GM21576 (cell line): ENCODE measurements at regions not wholly inside any gene's neighbourhood (a gene's known extent, or its start where the extent isn't known, plus 50 kb on each side); places are given as distances from the start of the nearest gene placed in this dataset.

Experiments
- ATAC-seq: cut with Tn5 transposase; IDR thresholded peaks from one replicate; pipeline ENCODE4 v1.9.1; 2021; ENCODE audit warnings: mild to moderate bottlenecking, moderate library complexity; ENCODE audit not compliant: unreplicated experiment

- no peak for ATAC-seq
Observed at GRCh38 chr14:71201840-71202239, 294.6 kb downstream of the PCNX1 start.

DNA sequence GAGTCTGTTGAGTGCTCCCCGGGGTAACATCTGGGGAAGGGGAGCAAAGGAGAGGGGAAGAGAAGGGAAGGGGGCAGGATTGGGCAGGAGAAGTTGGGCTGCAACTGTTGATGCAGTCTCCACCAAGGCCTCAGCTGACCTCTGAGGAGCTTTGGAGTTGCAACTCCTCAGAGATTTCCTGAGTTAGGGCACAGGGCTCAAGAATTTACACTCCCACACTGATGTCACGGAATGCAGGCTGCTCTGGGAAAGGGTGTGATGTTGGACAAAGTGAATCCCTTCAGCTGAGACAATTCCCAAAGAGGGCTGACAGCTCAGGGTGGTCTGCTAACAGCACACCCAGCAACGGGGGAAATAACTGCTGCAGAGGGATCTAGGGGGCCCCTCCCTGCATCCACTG is 295.6 kb downstream of the PCNX1 start:
- no peak for ATAC-seq

DNA sequence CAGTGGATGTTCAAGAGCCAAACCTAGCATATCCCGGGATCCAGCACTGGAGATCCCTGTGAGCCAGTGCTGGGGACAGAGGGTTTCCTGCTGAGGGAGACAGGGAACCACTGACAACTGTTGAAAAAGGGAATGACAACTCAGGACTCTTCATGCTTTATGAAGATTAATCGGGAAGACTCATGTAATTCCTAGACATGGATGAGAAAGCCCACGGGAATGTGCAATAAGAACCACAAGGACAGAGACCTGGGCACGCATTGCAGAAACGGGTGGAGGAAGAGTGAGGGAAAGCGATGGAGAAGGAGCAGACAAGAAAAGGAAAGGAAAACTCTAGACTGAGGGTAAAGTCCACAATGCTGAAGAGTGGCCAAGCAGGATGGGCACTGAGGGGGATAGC is 296.0 kb downstream of the PCNX1 start:
- ATAC-seq, result no peak

- ATAC-seq, result no peak
Observed at GRCh38 chr14:71204231-71204630, 297.0 kb downstream of the PCNX1 start.

DNA sequence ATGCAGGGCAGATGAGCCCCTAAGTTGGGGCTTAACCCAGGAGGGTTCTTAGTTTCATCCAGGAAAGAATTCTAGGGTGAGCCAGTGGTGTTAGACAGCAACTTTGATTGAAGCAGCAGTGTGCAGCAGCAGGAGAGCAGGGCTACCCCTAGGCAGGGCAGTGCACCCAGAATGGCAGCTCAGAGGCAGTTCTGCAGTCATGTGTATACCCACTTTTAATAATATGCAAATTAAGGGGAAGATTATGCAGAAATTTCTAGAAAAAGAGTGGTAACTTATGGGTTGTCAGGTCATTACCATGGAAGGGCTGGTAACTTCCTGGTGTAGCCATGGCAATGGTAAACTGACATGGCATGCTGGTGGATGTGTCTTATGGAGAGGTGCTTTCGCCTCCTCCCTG is 297.5 kb downstream of the PCNX1 start:
- ATAC-seq, result no peak

DNA sequence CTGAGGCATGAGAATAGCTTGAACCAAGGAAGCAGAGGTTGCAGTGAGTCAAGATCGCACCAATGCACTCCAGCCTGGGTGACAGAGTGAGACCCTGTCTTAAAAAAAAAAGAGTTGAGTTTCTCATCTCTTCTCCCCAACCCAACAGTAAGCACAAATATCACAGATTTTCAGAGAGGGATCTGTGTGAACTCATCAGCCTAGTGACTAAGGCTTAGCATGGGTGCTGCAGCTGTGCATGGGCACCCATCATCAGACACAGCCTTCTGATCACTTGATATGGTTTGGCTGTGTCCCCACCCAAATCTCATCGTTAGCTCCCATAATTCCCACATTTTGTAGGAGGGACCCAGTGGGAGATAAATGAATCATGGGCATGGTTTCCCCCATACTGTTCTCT is 298.9 kb downstream of the PCNX1 start:
- ATAC-seq, result no peak

GRCh38 chr14:71206766-71207371 is 299.6 kb downstream of the PCNX1 start:
- ATAC-seq, result no peak

DNA sequence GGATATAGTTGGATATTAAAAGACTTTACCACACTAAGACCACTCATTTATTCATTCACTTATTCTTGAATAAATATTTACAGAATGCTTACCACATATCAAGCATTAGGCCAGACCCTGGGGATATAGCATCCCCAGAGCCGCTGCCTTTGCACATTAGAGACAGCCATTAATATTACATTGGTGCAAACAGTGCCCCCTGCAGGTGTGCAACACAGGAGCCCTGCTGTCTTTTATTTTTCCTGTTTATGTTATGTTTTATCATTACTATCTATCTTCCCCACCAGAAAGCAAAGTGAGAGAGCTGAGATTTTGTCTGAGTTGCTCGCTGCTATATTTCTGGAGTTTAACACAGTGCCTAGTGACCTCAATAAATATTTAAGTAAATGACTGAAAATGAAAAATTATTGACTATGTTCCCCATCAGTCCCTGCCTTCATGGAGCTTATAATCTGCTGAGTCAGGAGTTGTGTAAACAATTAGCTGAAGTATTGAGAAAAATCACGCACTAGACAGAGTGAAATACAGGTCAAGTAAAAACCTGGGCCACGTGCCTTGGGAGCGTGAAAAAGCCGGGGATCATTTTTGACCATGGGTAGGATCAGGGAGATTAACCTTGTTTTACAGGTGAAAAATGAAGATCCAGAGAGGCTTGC is 301.6 kb downstream of the PCNX1 start:
- ATAC-seq, result no peak

GRCh38 chr14:71209888-71210287 is 302.6 kb downstream of the PCNX1 start:
- ATAC-seq, result no peak

- no peak for ATAC-seq
Observed at GRCh38 chr14:71212093-71212492, 304.8 kb downstream of the PCNX1 start.

GRCh38 chr14:71212683-71213107 is 305.4 kb downstream of the PCNX1 start:
- no peak for ATAC-seq

DNA sequence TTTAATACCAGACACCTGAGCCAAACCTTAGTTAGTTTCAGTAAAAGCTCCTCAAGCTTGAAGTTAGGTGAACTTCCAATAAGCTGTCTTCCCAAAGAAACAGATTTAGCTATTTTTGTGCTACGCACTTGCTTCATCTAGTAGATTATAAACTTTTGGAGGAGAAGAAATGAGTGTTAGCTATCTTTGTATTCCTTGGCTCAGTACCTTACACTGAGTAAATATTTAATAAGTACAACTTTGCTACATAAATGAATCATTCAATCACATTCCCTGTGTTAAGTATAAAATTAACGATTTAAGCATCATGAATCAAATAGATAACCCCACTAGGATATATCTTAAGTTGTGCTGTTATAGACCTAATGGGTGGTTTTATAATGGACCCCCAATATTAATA is 307.0 kb downstream of the PCNX1 start:
- ATAC-seq, result no peak

GRCh38 chr14:71220462-71220861 is 313.2 kb downstream of the PCNX1 start:
- no peak for ATAC-seq

DNA sequence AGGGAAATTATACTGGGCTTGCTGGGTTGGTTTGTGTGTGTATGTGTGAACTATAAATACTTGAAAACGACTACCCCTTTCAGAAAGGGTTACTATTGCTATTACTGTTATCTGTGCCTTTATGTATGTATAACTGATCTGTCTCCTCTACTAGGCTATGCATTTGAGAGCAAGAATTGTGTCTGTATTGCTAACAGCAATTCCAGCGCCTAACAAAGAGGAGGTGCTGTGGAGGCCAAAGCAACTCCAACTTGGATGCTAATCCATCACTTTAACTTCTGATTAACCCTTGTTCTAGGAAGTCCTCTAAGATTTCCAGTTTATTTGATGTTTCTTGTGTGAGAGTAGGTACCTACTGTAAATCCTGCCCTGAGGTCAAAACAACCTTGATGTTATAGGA is 313.9 kb downstream of the PCNX1 start:
- no peak for ATAC-seq

DNA sequence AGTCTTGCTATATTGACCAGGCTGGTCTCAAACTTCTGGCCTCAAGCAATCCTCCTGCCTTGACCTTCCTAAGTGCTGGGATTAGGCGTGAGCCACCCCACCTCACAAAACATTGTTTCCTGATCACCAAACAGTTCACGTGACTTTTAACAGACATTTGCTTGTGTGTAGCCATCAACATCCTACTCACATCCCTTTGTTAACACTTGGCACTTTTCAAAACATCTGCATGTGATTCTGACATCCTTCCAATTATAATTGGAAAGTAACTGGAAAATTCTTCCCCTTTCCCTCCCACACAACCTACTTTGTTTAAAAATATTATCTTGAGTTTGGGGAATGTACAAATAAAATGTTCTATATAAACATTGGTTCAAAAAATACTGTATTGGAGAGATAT is 317.9 kb downstream of the PCNX1 start:
- ATAC-seq, result no peak

DNA sequence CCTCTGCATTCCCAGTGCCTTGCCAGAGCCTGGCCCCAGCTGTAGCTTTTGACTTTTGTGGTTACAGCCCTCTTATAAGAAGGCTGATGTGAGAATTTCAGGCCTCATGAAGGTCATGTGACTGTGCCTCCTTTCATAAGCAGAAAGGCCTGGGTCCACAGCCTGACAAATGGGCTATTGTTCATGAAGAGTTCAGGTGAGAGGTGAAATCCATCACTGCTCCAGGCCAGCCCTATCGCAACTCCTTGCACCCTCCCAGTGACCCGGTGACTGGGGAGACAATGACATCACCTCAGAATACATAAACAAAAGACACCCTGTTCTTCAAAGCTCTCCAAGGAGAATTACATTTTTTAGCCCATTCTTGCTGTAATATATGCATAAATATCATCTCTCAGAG is 321.5 kb downstream of the PCNX1 start:
- no peak for ATAC-seq

DNA sequence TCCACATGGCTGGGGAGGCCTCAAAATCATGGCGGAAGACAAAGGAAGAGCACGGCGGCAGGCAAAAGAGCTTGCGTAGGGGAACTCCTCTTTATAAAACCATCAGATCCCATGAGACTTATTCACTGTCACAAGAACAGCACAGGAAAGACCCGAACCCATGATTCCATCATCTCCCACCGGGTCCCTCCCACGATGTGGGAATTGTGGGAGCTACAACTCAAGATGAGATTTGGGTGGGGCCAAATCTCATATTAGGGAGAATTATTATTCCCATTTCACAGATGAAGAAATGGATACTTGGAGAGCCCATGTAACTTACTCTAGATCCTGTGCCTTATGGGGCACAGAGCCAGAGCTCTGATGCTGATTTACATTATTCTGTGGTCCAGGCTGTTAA is 322.6 kb downstream of the PCNX1 start:
- ATAC-seq, result no peak

DNA sequence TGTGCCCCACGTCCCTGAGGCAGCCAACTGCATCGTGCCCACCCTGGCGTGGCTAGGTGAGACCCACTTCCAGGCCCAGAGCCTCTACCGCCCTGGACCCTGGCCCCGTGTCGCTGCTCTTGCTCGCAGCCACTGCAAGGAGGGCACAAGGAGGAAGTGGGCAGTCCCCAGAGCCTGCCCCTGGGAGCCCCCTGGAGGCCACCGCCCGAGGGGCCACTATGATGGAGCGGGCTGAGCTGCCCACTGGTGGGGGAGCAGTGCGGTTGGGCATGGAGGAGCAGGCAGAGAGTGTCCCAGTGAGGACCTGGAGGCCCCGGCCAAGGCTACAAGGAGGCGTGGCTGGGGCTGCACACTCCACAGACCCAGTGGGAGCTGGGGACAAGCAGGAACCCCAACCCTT is 323.6 kb downstream of the PCNX1 start:
- no peak for ATAC-seq

- no peak for ATAC-seq
Observed at GRCh38 chr14:71231521-71232393, 324.5 kb downstream of the PCNX1 start.

DNA sequence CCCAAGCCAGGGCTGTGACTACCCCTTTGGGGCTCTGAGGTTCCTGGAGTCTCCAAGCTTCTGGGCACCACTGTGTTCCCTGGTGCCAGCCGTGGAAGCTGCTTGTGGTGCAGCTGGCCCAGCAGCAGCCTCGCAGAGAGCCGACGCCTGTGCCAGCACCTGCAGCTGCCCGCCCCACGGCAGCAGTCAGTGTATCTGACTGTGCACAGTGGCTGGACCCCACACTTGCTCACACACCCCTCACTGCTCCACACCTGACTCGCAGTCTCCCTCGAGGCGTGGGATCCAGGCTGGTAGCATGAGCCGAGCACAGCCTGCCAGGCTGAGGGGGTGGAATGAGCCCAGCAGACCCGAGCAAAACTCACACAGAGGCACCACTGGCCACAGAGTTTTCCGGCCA is 325.2 kb downstream of the PCNX1 start:
- no peak for ATAC-seq

DNA sequence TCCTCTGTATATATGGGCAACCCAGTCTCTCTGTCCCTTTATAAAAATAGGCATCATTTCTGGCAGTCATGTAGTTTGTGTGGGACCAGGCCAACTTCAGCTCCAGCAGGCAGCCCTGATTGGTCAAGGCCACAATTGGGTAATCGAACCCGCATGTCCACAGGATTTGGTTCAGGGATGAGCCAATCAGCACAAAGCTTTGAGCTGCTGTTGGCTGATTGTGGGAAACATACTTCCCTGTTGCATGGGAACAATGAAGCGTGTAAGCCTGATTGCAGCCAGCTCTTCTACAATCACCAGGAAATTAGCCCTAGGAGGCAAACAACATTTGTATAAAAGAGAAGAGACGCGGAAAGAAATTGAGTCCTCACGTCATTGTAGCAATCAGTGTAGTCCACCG is 328.6 kb downstream of the PCNX1 start:
- ATAC-seq, result no peak

- no peak for ATAC-seq
Observed at GRCh38 chr14:71236487-71236886, 329.2 kb downstream of the PCNX1 start.
